ENCODE measurements at regions not wholly inside any gene's neighbourhood (a gene's known extent, or its start where the extent isn't known, plus 50 kb on each side); places are given as distances from the start of the nearest gene placed in this dataset.

DNA sequence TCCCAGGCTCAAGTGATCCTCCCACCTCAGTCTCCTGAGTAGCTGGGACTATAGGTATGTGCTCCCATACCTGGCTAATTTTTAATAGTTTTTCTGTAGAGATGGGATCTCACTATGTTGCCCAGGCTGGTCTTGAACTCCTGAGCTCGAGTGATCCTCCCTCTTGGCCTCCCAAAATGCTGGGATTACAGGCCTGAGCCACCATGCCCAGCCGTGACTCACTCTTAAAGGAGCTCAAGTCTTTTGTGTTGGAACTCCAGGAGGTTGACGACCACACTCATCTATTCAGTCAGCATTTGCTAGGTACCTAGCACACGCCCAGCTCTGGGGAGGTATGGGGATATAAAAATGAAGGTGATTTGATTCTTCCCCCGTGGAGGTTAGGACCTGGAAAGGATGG is 62.8 kb downstream of the UTRN start:
- Mint-ChIP-seq H3K36me3 (ENCODE audit: insufficient read depth in 1 of 3, low read depth in 3 of 3) (peaks cover 2 to 4% (median 4%) of the 10 kb centered on the region in 3 experiments; a peak in 5 of 7 replicates), H3K27ac (no peak overlapping the region)

More for the DNA sequence above, 62.8 kb downstream of the UTRN start:
- H3K4me1 ChIP-seq (ENCODE audit: insufficient read depth, low read length): peaks cover 9% of the 10 kb centered on the region
- H2AFZ ChIP-seq (ENCODE audit: low read length): no peak overlapping the region
- no peak overlapping the region for H3K4me2 ChIP-seq (ENCODE audit: insufficient read depth, insufficient read length, low read length)
- Mint-ChIP-seq H3K9me3 (peaks cover 3% of the 10 kb centered on the region in 2 experiments; a peak in 4 of 5 replicates), H3K4me1 (peaks cover 28 to 35% of the 10 kb centered on the region in 2 experiments), H3K4me3 (no peak overlapping the region), H3K27me3 (ENCODE audit: low read depth) (no peaks in the 10 kb centered on the region)
- no peak overlapping the region for H2AK5ac ChIP-seq (ENCODE audit: insufficient read length, low read length)
- H3K23ac ChIP-seq (ENCODE audit: insufficient read length, low read depth, low read length): no peak overlapping the region
- no peak overlapping the region for H3K18ac ChIP-seq (ENCODE audit: insufficient read length, low read depth, low read length)
- no peak overlapping the region for H2BK15ac ChIP-seq (ENCODE audit: low read depth, low read length)
- TF ChIP-seq, protein P1, sequence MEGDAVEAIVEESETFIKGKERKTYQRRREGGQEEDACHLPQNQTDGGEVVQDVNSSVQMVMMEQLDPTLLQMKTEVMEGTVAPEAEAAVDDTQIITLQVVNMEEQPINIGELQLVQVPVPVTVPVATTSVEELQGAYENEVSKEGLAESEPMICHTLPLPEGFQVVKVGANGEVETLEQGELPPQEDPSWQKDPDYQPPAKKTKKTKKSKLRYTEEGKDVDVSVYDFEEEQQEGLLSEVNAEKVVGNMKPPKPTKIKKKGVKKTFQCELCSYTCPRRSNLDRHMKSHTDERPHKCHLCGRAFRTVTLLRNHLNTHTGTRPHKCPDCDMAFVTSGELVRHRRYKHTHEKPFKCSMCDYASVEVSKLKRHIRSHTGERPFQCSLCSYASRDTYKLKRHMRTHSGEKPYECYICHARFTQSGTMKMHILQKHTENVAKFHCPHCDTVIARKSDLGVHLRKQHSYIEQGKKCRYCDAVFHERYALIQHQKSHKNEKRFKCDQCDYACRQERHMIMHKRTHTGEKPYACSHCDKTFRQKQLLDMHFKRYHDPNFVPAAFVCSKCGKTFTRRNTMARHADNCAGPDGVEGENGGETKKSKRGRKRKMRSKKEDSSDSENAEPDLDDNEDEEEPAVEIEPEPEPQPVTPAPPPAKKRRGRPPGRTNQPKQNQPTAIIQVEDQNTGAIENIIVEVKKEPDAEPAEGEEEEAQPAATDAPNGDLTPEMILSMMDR (conservative IDR thresholded peaks at IDR 0.05): no peak
- H3K9me3 ChIP-seq (ENCODE audit: control insufficient read depth, low read depth, low read length): no peaks in the 10 kb centered on the region
- H4K20me1 ChIP-seq (ENCODE audit: control insufficient read depth, insufficient read depth, insufficient read length): no peaks in the 10 kb centered on the region
- H2BK12ac ChIP-seq (ENCODE audit: insufficient read length, low read depth, low read length): no peak overlapping the region
- no peak overlapping the region for H2BK5ac ChIP-seq (ENCODE audit: insufficient read length, low read length)
- no peak overlapping the region for H3K27ac ChIP-seq (ENCODE audit: insufficient read length, low read depth, low read length)
- H4K91ac ChIP-seq (ENCODE audit: insufficient read length, low read depth, low read length): no peak overlapping the region
- H4K8ac ChIP-seq (replicated peaks; ENCODE audit: insufficient read length, low read depth, low read length): no peak overlapping the region
- H2BK120ac ChIP-seq (ENCODE audit: low read depth, low read length, poor library complexity, severe bottlenecking): no peak overlapping the region
- no peaks in the 10 kb centered on the region for H3K27me3 ChIP-seq (ENCODE audit: insufficient read depth, low read length)
- DNase-seq: no peak
- WGBS (ENCODE audit: extremely low coverage, insufficient read length, low lambda C conversion rate): no CpG with 5 or more reads among the region's 5 CpGs
- H3K4ac ChIP-seq (ENCODE audit: low read depth, low read length): no peak overlapping the region
- peaks cover 7% of the 10 kb centered on the region for H3K79me1 ChIP-seq (ENCODE audit: insufficient read depth, low read depth, low read length, poor library complexity, severe bottlenecking)
- H3K23me2 ChIP-seq (ENCODE audit: insufficient read length, low read depth, low read length, poor library complexity, severe bottlenecking): no peaks in the 10 kb centered on the region
- no peak overlapping the region for H2BK20ac ChIP-seq (ENCODE audit: low read depth, low read length, poor library complexity, severe bottlenecking)
- H4K5ac ChIP-seq (ENCODE audit: insufficient read length, low read depth, low read length): no peak overlapping the region
- H3K14ac ChIP-seq (ENCODE audit: insufficient read depth, low read length): no peak overlapping the region
- no peak overlapping the region for H3K56ac ChIP-seq (ENCODE audit: insufficient read length, low read depth, low read length)
- H3K79me2 ChIP-seq (ENCODE audit: insufficient read depth, low read length): peaks cover 6% of the 10 kb centered on the region; the same call in 1 of the 2 replicates
- no peak overlapping the region for H3K9ac ChIP-seq (ENCODE audit: extremely low read depth, insufficient read length, low read length)
- H3T11ph ChIP-seq (ENCODE audit: low read length): no peak overlapping the region

Measured in H9 (cell line).